ENCODE measurements at regions not wholly inside any gene's neighbourhood (a gene's known extent, or its start where the extent isn't known, plus 50 kb on each side); places are given as distances from the start of the nearest gene placed in this dataset.
"Not testable (repeated sequence)": the region's sequence is repeated elsewhere in the genome, so short reads cannot be mapped to it uniquely, and the experiment has no call there.

GRCh38 chr1:221978631-221979334 is 236.9 kb upstream of the DUSP10 start:
- H3K4me1 ChIP-seq (ENCODE audit: insufficient read depth, low read length); H3K9me3 ChIP-seq (ENCODE audit: low read depth, low read length); H3K27me3 ChIP-seq (ENCODE audit: insufficient read depth, low read length); H3K4me3 ChIP-seq (ENCODE audit: low read length): not testable (repeated sequence)

GRCh38 chr1:221973787-221974186 is 231.9 kb upstream of the DUSP10 start:
- not testable (repeated sequence) for H3K27me3 ChIP-seq (ENCODE audit: insufficient read depth, low read length); H3K9me3 ChIP-seq (ENCODE audit: low read depth, low read length); H3K4me3 ChIP-seq (ENCODE audit: low read length); H3K4me1 ChIP-seq (ENCODE audit: insufficient read depth, low read length)

DNA sequence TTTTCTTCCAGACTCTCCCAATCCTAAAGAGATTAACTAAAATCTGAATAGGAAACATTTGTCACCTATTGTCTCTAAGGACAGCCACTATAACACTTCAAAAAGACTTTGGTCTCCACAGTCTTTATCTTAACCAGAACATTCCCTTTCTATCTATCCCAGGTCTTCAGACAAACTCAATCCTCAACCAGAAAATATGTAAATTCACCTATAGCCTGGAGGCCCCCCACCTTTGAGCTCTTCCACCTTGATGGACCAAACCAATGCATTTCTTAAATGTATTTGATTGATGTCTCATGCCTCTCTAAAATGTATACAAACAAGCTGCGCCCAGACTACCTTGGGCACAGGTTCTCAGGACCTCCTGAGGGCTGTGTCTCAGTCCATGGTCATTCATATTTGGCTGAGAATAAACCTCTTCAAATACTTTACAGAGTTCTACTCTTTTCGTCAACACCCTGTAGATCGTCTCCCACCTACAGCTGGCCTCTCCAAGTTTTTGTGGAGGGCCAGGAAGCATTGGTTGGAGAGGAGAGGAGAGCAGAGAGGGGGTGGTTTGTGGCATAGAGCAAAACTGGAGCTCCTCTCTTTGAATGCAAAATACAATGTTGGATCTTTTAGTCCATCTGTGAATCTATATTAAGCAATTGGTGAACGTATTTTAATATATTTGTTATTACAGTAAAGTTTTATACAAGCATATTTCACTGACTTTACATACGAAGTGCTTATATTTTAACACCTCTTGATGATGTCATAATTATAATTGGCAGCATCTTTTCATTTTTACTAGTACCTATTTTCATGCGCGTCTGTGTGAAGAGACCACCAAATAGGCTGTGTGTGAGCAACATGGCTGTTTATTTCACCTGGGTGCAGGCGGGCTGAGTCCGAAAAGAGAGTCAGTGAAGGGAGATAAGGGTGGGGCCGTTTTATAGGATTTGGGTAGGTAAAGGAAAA is 230.7 kb upstream of the DUSP10 start:
- Histone ChIP-seq H3K9me3 (ENCODE audit: low read depth, low read length) (no peaks in the 10 kb centered on the region), H3K27me3 (ENCODE audit: insufficient read depth, low read length) (no peaks in the 10 kb centered on the region), H3K4me1 (ENCODE audit: insufficient read depth, low read length) (peaks cover 4% of the 10 kb centered on the region), H3K4me3 (ENCODE audit: low read length) (no peak overlapping the region)

DNA sequence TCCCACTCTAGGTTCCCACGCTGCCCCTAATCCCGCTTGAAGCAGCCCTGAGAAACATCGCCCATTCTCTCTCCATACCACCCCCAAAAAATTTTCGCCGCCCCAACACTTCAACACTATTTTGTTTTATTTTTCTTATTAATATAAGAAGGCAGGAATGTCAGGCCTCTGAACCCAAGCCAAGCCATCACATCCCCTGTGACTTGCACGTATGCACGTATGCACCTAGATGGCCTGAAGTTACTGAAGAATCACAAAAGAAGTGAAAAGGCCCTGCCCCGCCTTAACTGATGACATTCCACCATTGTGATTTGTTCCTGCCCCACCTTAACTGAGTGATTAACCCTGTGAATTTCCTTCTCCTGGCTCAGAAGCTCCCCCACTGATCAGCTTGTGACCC is 229.1 kb upstream of the DUSP10 start:
- H3K4me3 ChIP-seq (ENCODE audit: low read length); H3K9me3 ChIP-seq (ENCODE audit: low read depth, low read length); H3K4me1 ChIP-seq (ENCODE audit: insufficient read depth, low read length); H3K27me3 ChIP-seq (ENCODE audit: insufficient read depth, low read length): not testable (repeated sequence)

DNA sequence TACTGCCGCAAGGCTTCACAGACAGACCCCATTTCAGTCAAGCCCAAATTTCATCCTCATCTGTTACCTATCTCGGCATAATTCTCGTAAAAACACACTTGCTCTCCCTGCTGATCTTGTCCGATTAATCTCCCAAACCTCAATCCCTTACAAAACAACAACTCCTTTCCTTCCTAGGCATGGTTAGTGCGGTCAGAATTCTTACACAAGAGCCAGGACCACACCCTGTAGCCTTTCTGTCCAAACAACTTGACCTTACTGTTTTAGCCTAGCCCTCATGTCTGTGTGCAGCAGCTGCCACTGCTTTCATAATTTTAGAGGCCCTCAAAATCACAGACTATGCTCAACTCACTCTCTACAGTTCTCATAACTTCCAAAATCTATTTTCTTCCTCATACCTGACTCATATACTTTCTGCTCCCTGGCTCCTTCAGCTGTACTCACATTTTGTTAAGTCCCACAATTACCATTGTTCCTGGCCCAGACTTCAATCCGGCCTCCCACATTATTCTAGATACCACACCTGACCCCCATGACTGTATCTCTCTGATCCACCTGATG is 227.5 kb upstream of the DUSP10 start:
- not testable (repeated sequence) for H3K9me3 ChIP-seq (ENCODE audit: low read depth, low read length); H3K4me1 ChIP-seq (ENCODE audit: insufficient read depth, low read length); H3K27me3 ChIP-seq (ENCODE audit: insufficient read depth, low read length); H3K4me3 ChIP-seq (ENCODE audit: low read length)

DNA sequence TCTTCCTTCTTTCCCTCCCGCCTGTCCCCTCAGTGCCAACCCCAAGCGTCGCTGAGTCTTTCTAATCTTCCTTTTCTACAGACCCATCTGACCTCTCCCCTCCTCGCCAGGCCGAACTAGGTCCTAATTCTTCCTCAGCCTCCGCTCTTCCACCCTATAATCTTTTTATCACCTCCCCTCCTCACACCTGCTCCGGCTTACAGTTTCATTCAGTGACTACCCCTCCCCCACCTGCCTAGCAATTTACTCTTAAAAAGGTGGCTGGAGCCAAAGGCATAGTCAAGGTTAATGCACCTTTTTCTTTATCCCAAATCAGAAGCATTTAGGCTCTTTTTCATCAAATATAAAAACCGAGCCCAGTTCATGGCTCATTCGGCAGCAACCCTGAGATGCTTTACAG is 225.6 kb upstream of the DUSP10 start:
- not testable (repeated sequence) for H3K27me3 ChIP-seq (ENCODE audit: insufficient read depth, low read length); H3K4me1 ChIP-seq (ENCODE audit: insufficient read depth, low read length); H3K4me3 ChIP-seq (ENCODE audit: low read length); H3K9me3 ChIP-seq (ENCODE audit: low read depth, low read length)

DNA sequence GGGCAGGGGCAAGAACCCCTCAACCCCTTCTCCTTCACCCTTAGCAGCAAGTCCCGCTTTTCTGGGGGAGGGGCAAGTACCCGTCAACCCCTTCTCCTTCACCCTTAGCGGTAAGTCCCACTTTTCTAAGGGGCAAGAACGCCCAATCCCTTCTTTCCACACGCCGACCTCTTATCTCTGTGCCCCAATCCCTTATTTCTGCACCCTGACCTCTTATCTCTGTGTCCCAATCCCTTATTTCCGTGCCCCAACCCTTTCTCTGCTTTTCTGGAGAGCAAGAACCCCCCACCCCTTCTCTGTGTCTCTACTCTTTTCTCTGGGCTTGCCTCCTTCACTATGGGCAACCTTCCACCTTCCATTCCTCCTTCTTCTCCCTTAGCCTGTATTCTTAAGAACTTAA is 225.0 kb upstream of the DUSP10 start:
- not testable (repeated sequence) for H3K4me3 ChIP-seq (ENCODE audit: low read length); H3K9me3 ChIP-seq (ENCODE audit: low read depth, low read length); H3K27me3 ChIP-seq (ENCODE audit: insufficient read depth, low read length)
- peaks cover 16% of the 10 kb centered on the region for H3K4me1 ChIP-seq (ENCODE audit: insufficient read depth, low read length)

DNA sequence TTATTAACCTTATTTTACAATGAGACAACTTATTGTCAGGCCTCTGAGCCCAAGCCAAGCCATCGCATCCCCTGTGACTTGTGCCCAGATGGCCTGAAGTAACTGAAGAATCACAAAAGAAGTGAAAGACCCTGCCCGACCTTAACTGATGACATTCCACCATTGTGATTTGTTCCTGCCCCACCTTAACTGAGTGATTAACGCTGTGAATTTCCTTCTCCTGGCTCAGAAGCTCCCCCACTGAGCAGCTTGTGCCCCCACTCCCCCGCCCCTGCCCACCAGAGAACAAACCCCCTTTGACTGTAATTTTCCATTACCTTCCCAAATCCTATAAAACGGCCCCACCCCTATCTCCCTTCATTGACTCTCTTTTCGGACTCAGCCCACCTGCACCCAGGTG is 224.0 kb upstream of the DUSP10 start:
- H3K9me3 ChIP-seq (ENCODE audit: low read depth, low read length); H3K4me3 ChIP-seq (ENCODE audit: low read length); H3K27me3 ChIP-seq (ENCODE audit: insufficient read depth, low read length): not testable (repeated sequence)
- peaks cover 22% of the 10 kb centered on the region for H3K4me1 ChIP-seq (ENCODE audit: insufficient read depth, low read length)

DNA sequence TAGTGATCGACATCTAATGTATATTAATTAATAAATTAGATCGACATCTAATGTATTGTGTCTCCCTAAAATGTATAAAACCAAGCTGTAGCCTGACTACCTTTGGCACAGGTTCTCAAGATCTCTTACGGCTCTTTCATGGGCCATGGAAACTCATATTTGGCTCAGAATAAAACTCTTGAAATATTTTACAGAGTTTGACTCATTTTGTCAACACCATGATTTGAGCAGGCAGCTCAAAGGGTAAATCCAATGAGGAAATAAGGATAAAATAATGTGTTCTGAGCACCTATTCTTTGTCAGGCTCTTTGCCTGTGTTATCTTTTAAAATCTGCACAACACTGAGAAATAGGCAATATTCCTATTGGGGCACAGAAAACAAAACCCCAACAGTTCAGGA is 223.4 kb upstream of the DUSP10 start:
- H3K9me3 ChIP-seq (ENCODE audit: low read depth, low read length), result no peaks in the 10 kb centered on the region
- H3K4me3 ChIP-seq (ENCODE audit: low read length), result no peak overlapping the region
- H3K27me3 ChIP-seq (ENCODE audit: insufficient read depth, low read length), result no peaks in the 10 kb centered on the region
- peaks cover 22% of the 10 kb centered on the region for H3K4me1 ChIP-seq (ENCODE audit: insufficient read depth, low read length)

GRCh38 chr1:221963742-221964141 is 221.9 kb upstream of the DUSP10 start:
- no peak overlapping the region for H3K4me3 ChIP-seq (ENCODE audit: low read length)
- peaks cover 18% of the 10 kb centered on the region for H3K4me1 ChIP-seq (ENCODE audit: insufficient read depth, low read length)
- no peaks in the 10 kb centered on the region for H3K9me3 ChIP-seq (ENCODE audit: low read depth, low read length)
- H3K27me3 ChIP-seq (ENCODE audit: insufficient read depth, low read length), result no peaks in the 10 kb centered on the region

GRCh38 chr1:221962385-221962784 is 220.5 kb upstream of the DUSP10 start:
- Histone ChIP-seq H3K9me3 (ENCODE audit: low read depth, low read length) (no peaks in the 10 kb centered on the region), H3K4me3 (ENCODE audit: low read length) (no peak overlapping the region), H3K27me3 (ENCODE audit: insufficient read depth, low read length) (no peaks in the 10 kb centered on the region), H3K4me1 (ENCODE audit: insufficient read depth, low read length) (peaks cover 18% of the 10 kb centered on the region)

- no peaks in the 10 kb centered on the region for H3K9me3 ChIP-seq (ENCODE audit: low read depth, low read length)
- H3K4me1 ChIP-seq (ENCODE audit: insufficient read depth, low read length), result peaks cover 18% of the 10 kb centered on the region
- no peak overlapping the region for H3K4me3 ChIP-seq (ENCODE audit: low read length)
- H3K27me3 ChIP-seq (ENCODE audit: insufficient read depth, low read length), result no peaks in the 10 kb centered on the region
Measured at GRCh38 chr1:221961532-221962292, 219.8 kb upstream of the DUSP10 start.

GRCh38 chr1:221958161-221958562 is 216.3 kb upstream of the DUSP10 start:
- not testable (repeated sequence) for H3K9me3 ChIP-seq (ENCODE audit: low read depth, low read length); H3K4me3 ChIP-seq (ENCODE audit: low read length); H3K27me3 ChIP-seq (ENCODE audit: insufficient read depth, low read length)
- H3K4me1 ChIP-seq (ENCODE audit: insufficient read depth, low read length), result peaks cover 18% of the 10 kb centered on the region

- H3K4me1 ChIP-seq (ENCODE audit: insufficient read depth, low read length), result peaks cover 10% of the 10 kb centered on the region
- H3K9me3 ChIP-seq (ENCODE audit: low read depth, low read length); H3K27me3 ChIP-seq (ENCODE audit: insufficient read depth, low read length); H3K4me3 ChIP-seq (ENCODE audit: low read length): not testable (repeated sequence)
Measured at GRCh38 chr1:221957350-221957749, 215.5 kb upstream of the DUSP10 start.

DNA sequence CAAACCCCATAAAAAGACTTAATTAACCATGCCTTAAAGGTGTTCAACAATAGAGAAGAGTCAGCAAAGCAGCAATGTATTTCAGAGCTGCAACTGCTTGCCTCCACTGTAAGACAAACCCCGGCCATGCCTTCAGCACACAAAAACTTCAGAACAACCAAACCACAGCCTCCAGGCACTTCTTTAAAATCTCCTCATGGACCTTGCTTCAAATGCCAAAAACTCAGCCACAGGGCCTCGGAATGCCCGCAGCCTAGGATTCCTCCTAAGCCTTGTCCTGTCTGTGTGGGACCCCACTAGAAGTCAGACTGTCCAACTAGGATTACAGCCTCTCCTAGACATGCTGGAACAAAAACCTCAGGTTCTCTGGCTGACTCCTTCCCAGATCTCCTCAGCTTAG is 208.1 kb upstream of the DUSP10 start:
- H3K27me3 ChIP-seq (ENCODE audit: insufficient read depth, low read length), result no peaks in the 10 kb centered on the region
- H3K4me3 ChIP-seq (ENCODE audit: low read length), result no peak overlapping the region
- H3K4me1 ChIP-seq (ENCODE audit: insufficient read depth, low read length), result no peaks in the 10 kb centered on the region
- no peaks in the 10 kb centered on the region for H3K9me3 ChIP-seq (ENCODE audit: low read depth, low read length)

All from mononuclear cell (primary cell).